ENCODE measurements at regions not wholly inside any gene's neighbourhood (a gene's known extent, or its start where the extent isn't known, plus 50 kb on each side); places are given as distances from the start of the nearest gene placed in this dataset.

DNA sequence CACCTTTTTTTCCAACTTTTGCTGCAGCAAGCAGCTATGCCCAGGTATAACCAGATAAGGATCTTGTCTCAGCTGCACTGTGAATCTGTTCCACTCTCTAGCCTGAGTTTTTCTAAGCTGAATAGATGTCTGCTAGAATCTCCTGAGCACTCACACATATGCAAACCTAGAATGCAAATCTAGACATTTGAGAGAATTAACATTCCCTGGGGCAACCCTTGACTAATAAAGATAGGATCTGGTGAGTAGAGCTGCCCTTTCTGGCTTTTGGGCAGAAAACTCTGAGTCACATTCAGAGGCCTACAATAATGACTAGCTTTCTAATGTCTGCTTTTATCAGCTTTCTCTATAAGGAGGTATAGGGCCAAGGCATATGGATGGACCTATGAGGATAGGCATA lies 61.4 kb upstream of the BARHL2 start:
- no peak for DNase-seq

DNA sequence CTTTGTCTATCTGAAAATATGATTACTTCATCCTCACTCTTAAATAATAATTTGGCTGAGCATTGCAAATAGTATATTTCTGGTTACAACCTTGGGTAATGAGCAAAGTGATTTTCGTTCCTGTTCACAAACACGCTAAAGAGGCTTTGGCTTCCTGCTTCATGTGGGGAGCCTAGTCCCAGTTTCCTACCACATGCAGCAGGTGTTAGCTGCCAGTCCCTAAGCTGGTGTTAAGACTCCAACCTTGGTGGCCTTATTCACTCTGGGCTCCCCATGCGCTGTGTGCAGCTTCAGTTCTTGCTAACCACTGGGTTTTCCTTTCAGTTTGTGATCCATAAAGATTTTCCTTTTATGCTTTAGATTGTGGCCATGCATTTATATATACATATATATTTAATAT lies 56.7 kb upstream of the BARHL2 start:
- DNase-seq, result no peak

DNA sequence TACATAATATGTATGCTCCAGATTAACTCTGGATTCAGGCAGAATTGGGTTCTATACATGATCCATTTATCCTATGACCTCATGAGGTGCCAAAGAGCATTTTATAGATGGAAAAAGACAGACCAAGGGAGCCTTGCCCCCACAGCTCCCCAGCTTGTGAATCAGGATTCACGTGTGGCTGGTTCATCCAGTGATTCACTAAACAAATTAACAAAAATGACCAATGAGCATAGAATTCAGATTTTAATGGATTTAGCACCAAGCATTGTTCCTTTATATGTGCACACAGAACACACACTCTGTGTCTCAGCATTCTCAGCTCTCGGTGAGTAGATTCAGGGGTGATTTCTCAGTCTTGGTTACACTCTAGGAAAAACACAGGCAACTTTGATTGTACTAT lies 51.7 kb upstream of the BARHL2 start:
- no peak for DNase-seq

DNA sequence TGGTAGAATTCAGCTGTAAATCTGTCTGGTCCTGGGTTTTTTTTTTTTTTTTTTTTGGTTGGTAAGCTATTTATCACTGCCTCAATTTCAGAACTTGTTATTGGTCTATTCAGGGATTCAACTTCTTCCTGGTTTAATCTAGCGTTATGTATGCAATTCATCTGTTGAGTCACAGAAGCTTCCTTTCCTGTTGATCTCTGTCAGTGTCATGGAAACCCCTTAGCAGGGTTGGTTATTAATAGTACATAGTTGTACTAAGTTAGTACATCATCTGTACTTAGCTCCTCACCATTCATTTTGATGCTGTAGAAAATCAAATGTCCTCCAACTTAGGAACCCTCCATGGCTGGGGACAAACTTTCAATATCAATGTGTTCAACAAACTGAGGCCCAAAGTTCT lies 51.0 kb upstream of the BARHL2 start:
- no peak for DNase-seq
